Suprapubic skin (tissue), 4 donors: ENCODE measurements at regions not wholly inside any gene's neighbourhood (a gene's known extent, or its start where the extent isn't known, plus 50 kb on each side); places are given as distances from the start of the nearest gene placed in this dataset.

Experiments
- DNase-seq, 2 donors: peaks; one replicate each; pipeline ENCODE4 v3.0.0-alpha.2; 2019; ENCODE audit warnings: low spot score in 2 of 2
- H3K27ac ChIP-seq: fragments of 200-600 bp; sonication (generic); one replicate; pipeline ENCODE4 v1.5.1; 2019
- H3K27me3 ChIP-seq: fragments of 200-600 bp; sonication (generic); one replicate; pipeline ENCODE4 v1.5.1; 2019
- H3K36me3 ChIP-seq: fragments of 200-600 bp; sonication (generic); one replicate; pipeline ENCODE4 v1.5.1; 2019
- H3K4me1 ChIP-seq: fragments of 200-600 bp; sonication (generic); one replicate; pipeline ENCODE4 v1.5.1; 2019
- H3K4me3 ChIP-seq: fragments of 200-600 bp; sonication (generic); one replicate; pipeline ENCODE4 v1.5.1; 2019; ENCODE audit warnings: mild to moderate bottlenecking
- H3K9me3 ChIP-seq: fragments of 200-600 bp; sonication (generic); one replicate; pipeline ENCODE4 v1.5.1; 2019
- EP300 ChIP-seq: sonication (generic); formaldehyde crosslinking; IDR thresholded peaks from one replicate; pipeline ENCODE4 v1.6.1; 2017; ENCODE audit warnings: antibody characterized with exemption
- POLR2A ChIP-seq, 2 donors: fragments of 450-650 bp; IDR thresholded peaks; one replicate each; pipeline ENCODE4 v1.6.1; 2017; ENCODE audit warnings: antibody characterized with exemption in 2 of 2, mild to moderate bottlenecking in 2 of 2, moderate library complexity in 2 of 2
- POLR2AphosphoS5 ChIP-seq, 3 donors: sonication (generic); formaldehyde crosslinking; IDR thresholded peaks; one replicate each; pipeline ENCODE4 v1.6.1; 2017; ENCODE audit warnings: antibody characterized with exemption in 3 of 3
- WGBS: methylation state at CpG from one replicate; pipeline ENCODE4 v1.1.5; 2018; 5-methylcytosine and 5-hydroxymethylcytosine counted together
- TF ChIP-seq, protein P1 (sequence below), 2 donors: fragments of 200-600 bp in 1 of 2; fragments of 450-650 bp in 1 of 2; sonication (generic) in 1 of 2; IDR thresholded peaks; one replicate each; pipeline ENCODE4 v1.5.1; 2016 to 2019; ENCODE audit warnings: antibody characterized with exemption in 2 of 2, mild to moderate bottlenecking in 1 of 2, moderate library complexity in 1 of 2

DNA sequence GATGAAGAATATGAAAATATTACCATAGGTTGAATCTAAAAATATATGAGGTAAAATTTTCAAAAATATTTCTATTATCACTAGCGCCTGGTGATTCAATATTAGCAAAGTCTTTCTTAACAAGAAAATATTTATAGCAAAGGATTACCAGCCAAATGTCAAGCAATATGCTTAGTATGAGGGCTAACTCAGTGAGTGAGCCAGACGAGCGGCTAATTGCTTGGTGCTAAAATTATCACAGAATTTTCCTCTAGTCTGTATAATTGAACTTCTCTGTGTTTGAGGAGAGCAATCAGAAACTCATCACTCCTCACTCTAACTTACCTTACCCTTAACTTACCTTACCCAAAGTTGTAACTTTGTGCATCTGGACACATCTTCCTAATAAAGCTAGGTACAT is 304.9 kb upstream of the PRR16 start:
- no peak overlapping the region for H3K4me3 ChIP-seq
- no peaks in the 10 kb centered on the region for H3K4me1 ChIP-seq
- DNase-seq = no peak
- H3K27me3 ChIP-seq = no peaks in the 10 kb centered on the region
- H3K9me3 ChIP-seq = no peaks in the 10 kb centered on the region
- WGBS = 87% methylated on average over 3 of the region's 3 CpGs
- TF ChIP-seq POLR2A (IDR thresholded peaks at IDR 0.05) (no peak), POLR2AphosphoS5 (IDR thresholded peaks at IDR 0.05) (no peak), EP300 (no peak)
- TF ChIP-seq, protein P1, sequence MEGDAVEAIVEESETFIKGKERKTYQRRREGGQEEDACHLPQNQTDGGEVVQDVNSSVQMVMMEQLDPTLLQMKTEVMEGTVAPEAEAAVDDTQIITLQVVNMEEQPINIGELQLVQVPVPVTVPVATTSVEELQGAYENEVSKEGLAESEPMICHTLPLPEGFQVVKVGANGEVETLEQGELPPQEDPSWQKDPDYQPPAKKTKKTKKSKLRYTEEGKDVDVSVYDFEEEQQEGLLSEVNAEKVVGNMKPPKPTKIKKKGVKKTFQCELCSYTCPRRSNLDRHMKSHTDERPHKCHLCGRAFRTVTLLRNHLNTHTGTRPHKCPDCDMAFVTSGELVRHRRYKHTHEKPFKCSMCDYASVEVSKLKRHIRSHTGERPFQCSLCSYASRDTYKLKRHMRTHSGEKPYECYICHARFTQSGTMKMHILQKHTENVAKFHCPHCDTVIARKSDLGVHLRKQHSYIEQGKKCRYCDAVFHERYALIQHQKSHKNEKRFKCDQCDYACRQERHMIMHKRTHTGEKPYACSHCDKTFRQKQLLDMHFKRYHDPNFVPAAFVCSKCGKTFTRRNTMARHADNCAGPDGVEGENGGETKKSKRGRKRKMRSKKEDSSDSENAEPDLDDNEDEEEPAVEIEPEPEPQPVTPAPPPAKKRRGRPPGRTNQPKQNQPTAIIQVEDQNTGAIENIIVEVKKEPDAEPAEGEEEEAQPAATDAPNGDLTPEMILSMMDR (IDR thresholded peaks at IDR 0.05) = no peak
- H3K27ac ChIP-seq = no peak overlapping the region
- H3K36me3 ChIP-seq = no peaks in the 10 kb centered on the region

DNA sequence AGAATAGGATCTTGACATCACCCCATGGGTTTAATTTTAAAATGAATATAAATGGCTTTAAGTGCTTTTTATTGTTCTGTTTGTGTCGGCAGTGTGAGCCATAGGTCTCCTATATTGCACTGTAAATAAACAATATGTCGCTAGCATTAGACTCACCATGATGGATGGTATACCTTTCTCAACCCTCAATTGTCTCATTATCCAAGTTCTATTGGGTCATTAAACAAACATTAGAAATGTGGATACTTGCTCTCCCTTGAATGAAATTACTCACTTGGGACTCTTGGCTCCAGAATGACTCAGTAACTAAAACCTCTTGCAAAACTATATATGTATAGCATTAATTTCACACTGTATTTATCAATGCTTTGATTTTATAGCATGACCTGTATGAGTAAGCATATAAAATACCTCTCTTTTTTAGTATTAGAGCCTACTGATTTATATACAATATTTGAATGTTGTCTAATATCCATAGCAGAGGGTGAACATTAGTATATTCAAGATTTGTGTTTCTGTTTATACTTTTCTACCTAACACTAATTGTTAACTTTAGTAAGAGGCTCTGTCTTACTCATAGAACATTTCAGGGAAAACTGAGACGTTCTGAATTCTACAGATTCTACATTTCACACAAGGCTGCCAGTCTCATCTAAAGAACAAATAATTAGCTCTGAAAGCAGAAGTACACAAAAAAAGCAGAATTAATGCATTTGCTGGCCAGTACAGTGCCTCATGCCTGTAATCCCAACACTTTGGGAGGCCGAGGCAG is 303.8 kb upstream of the PRR16 start:
- no peaks in the 10 kb centered on the region for H3K4me1 ChIP-seq
- no peak for DNase-seq
- no peak overlapping the region for H3K27ac ChIP-seq
- H3K27me3 ChIP-seq = no peaks in the 10 kb centered on the region
- H3K9me3 ChIP-seq = no peaks in the 10 kb centered on the region
- no peaks in the 10 kb centered on the region for H3K36me3 ChIP-seq
- TF ChIP-seq POLR2A (IDR thresholded peaks at IDR 0.05) (no peak), POLR2AphosphoS5 (IDR thresholded peaks at IDR 0.05) (no peak), EP300 (no peak)
- TF ChIP-seq, protein P1 (IDR thresholded peaks at IDR 0.05) = no peak
- H3K4me3 ChIP-seq = no peak overlapping the region
- 74% methylated on average over 4 of the region's 4 CpGs for WGBS

DNA sequence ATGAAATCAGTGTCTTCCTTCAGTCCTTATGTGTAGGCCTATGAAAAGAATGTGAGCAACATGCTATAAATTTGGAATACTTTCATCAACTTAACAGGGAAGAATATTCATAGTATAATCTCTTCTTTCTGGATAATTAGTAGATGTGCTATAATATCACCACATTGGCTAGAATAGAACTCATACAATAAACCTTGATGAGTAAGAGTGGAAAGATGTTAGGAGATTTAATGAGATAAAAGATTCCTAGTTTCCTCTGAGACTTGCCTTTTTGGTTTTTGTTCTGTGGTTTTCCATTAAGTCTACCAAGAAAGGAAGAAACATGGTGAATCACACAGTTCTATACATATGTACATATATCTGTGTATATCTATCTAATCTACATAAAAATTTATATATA is 301.8 kb upstream of the PRR16 start:
- Histone ChIP-seq H3K9me3 (no peaks in the 10 kb centered on the region), H3K36me3 (no peaks in the 10 kb centered on the region), H3K4me1 (no peaks in the 10 kb centered on the region), H3K27me3 (no peaks in the 10 kb centered on the region), H3K27ac (no peak overlapping the region), H3K4me3 (no peak overlapping the region)
- TF ChIP-seq EP300 = no peak
- TF ChIP-seq POLR2A (IDR thresholded peaks at IDR 0.05) = no peak
- TF ChIP-seq POLR2AphosphoS5 (IDR thresholded peaks at IDR 0.05) = no peak
- TF ChIP-seq, protein P1 (IDR thresholded peaks at IDR 0.05) = no peak
- no peak for DNase-seq

DNA sequence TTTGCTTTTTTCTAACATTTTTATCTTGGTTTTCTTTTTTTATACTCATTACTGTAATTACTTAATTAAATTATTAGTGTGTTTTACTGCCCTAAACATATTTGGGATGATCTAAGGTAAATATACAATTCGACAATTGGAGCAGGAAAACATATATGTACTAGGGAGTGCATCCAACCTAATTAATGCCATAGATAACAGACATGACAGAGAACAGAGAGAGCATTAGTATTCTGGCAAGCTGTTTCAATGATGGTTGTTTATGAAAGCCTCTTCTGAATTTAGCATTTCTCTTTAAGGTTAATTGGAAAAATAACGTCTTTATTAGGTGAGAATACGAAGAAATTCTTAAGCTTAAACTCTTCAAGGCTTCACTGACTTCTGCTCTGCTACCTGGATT is 300.1 kb upstream of the PRR16 start:
- Histone ChIP-seq H3K9me3 (no peaks in the 10 kb centered on the region), H3K27me3 (no peaks in the 10 kb centered on the region), H3K4me3 (no peak overlapping the region), H3K4me1 (no peaks in the 10 kb centered on the region), H3K27ac (no peak overlapping the region), H3K36me3 (no peaks in the 10 kb centered on the region)
- 87% methylated on average over 3 of the region's 3 CpGs for WGBS
- no peak for DNase-seq
- TF ChIP-seq EP300 (no peak), POLR2A (IDR thresholded peaks at IDR 0.05) (no peak), POLR2AphosphoS5 (IDR thresholded peaks at IDR 0.05) (no peak)
- TF ChIP-seq, protein P1 (IDR thresholded peaks at IDR 0.05) = no peak

DNA sequence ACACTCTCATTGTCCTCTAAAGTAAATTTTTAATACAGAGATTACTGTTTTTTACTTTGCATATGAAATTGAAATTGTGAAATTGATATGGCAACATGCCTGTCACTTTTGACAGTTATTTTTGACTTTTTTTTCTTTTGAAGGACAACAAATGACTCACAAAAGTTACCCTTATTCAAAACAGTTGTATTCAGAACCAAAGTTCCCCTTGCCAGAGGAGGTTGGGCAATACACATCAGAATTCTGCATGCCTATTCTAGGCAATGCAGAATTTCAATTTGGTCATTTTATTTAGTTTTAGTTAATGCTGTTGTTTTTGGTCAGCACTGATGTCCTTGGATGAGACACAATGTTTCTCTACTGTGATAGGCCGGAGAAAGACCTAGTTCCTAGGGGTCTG is 299.1 kb upstream of the PRR16 start:
- H3K4me1 ChIP-seq = no peaks in the 10 kb centered on the region
- TF ChIP-seq POLR2AphosphoS5 (IDR thresholded peaks at IDR 0.05) (no peak), POLR2A (IDR thresholded peaks at IDR 0.05) (no peak), EP300 (no peak)
- TF ChIP-seq, protein P1 (IDR thresholded peaks at IDR 0.05) = no peak
- DNase-seq = peak in 1 of 2 donors; percentile 63
- no peaks in the 10 kb centered on the region for H3K36me3 ChIP-seq
- no peaks in the 10 kb centered on the region for H3K27me3 ChIP-seq
- no peak overlapping the region for H3K27ac ChIP-seq
- no peaks in the 10 kb centered on the region for H3K9me3 ChIP-seq
- no peak overlapping the region for H3K4me3 ChIP-seq
- WGBS = 63% methylated on average over 1 of the region's 1 CpG
